ENCODE measurements at regions not wholly inside any gene's neighbourhood (a gene's known extent, or its start where the extent isn't known, plus 50 kb on each side); places are given as distances from the start of the nearest gene placed in this dataset.

GRCh38 chr1:220956501-220957232 lies 77.4 kb downstream of the HLX start:
- Histone ChIP-seq H4K20me1 (ENCODE audit: control insufficient read depth, insufficient read depth) (no peaks in the 10 kb centered on the region), H3K27me3 (replicated peaks in 1 of 2; ENCODE audit: control insufficient read depth in 2 of 2, insufficient read depth in 2 of 2, low read length in 1 of 2) (no peaks in the 10 kb centered on the region), H3K36me3 (ENCODE audit: control insufficient read depth in 2 of 2, insufficient read depth in 2 of 2, low read length in 1 of 2) (no peaks in the 10 kb centered on the region), H3K4me2 (ENCODE audit: control insufficient read depth, insufficient read depth) (no peak overlapping the region), H3K27ac (ENCODE audit: control insufficient read depth, insufficient read depth) (no peak overlapping the region), H3K4me3 (no peak overlapping the region), H3K4me1 (ENCODE audit: control insufficient read depth, insufficient read depth, low read length) (no peaks in the 10 kb centered on the region), H3K9me3 (replicated peaks; ENCODE audit: control insufficient read depth, insufficient read depth, low read length) (no peaks in the 10 kb centered on the region), H2AFZ (ENCODE audit: control insufficient read depth, low read depth, low read length) (no peak overlapping the region), H3K9ac (ENCODE audit: control insufficient read depth, insufficient read depth, low read length) (no peak overlapping the region), H3K79me2 (ENCODE audit: control insufficient read depth, insufficient read depth, low read length) (no peaks in the 10 kb centered on the region)
- no peak for ATAC-seq
- intact Hi-C loops (cut with micrococcal nuclease; ENCODE audit: unreplicated experiment): no loop called here
- no peak for DNase-seq (ENCODE audit: low read depth, low spot score)
- no peak for FAIRE-seq
- BruUV-seq (replicated peaks): no TSS peak
- ChIA-PET RAD21 (ENCODE audit: unreplicated experiment) (interaction anchor here (0.7 kb wide), 3 partner anchors 106 to 207 kb away, joined by 3 to 4 read pairs (median 4); no protein-coding TSS in a partner anchor), CTCF (interaction anchor here (0.7 kb wide), 2 partner anchors 8 to 1140 kb away, joined by 3 read pairs; no protein-coding TSS in a partner anchor), SMC1A (ENCODE audit: uncharacterized antibody, unreplicated experiment) (interaction anchor here (0.7 to 0.9 kb wide), 2 partner anchors 107 to 515 kb away, joined by 3 read pairs; no protein-coding TSS in a partner anchor), POLR2A (interaction anchor here (0.6 to 0.7 kb wide), 3 partner anchors 40 to 223 kb away, joined by 3 to 7 read pairs (median 6); no protein-coding TSS in a partner anchor)
- in situ Hi-C loops (cut with MboI): no loop called here
- 19% methylated on average over 2 of the region's 2 CpGs for WGBS (ENCODE audit: insufficient coverage, insufficient replicate concordance, low lambda C conversion rate, missing lambda C conversion rate)
- TF ChIP-seq E2F4 (IDR thresholded peaks at IDR 0.05; ENCODE audit: low read depth, low read length) (no peak), CBX3 (IDR thresholded peaks at IDR 0.05; ENCODE audit: borderline replicate concordance, low read depth) (no peak), ATF7 (IDR thresholded peaks at IDR 0.05; ENCODE audit: low read depth) (no peak), HDAC6 (IDR thresholded peaks at IDR 0.05; ENCODE audit: unreplicated experiment) (no peak), USF1 (IDR thresholded peaks at IDR 0.05; ENCODE audit: borderline replicate concordance, extremely low read length, insufficient read depth, low read depth, low read length) (no peak), ZNF384 (IDR thresholded peaks at IDR 0.05; ENCODE audit: borderline replicate concordance, low read depth, low read length) (no peak), MYB (IDR thresholded peaks at IDR 0.05; ENCODE audit: borderline replicate concordance, low read depth, low read length) (no peak), IRF4 (IDR thresholded peaks at IDR 0.05; ENCODE audit: low read depth, low read length) (no peak), EP300 (IDR thresholded peaks at IDR 0.05; ENCODE audit: borderline replicate concordance in 1 of 2, control insufficient read depth in 1 of 2, low read depth in 2 of 2, low read length in 2 of 2) (no peak), GABPA (IDR thresholded peaks at IDR 0.05; ENCODE audit: low read depth) (no peak)
- TF ChIP-seq, protein P1, sequence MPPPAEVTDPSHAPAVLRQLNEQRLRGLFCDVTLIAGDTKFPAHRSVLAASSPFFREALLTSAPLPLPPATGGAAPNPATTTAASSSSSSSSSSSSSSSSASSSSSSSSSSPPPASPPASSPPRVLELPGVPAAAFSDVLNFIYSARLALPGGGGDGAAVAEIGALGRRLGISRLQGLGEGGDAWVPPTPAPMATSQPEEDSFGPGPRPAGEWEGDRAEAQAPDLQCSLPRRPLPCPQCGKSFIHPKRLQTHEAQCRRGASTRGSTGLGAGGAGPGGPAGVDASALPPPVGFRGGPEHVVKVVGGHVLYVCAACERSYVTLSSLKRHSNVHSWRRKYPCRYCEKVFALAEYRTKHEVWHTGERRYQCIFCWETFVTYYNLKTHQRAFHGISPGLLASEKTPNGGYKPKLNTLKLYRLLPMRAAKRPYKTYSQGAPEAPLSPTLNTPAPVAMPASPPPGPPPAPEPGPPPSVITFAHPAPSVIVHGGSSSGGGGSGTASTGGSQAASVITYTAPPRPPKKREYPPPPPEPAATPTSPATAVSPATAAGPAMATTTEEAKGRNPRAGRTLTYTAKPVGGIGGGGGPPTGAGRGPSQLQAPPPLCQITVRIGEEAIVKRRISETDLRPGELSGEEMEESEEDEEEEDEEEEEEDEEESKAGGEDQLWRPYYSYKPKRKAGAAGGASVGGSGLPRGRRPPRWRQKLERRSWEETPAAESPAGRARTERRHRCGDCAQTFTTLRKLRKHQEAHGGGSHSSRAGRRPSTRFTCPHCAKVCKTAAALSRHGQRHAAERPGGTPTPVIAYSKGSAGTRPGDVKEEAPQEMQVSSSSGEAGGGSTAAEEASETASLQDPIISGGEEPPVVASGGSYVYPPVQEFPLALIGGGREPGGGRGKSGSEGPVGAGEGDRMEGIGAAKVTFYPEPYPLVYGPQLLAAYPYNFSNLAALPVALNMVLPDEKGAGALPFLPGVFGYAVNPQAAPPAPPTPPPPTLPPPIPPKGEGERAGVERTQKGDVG (CRISPR knock-in tag; IDR thresholded peaks at IDR 0.05): no peak
- TF ChIP-seq, protein P2, sequence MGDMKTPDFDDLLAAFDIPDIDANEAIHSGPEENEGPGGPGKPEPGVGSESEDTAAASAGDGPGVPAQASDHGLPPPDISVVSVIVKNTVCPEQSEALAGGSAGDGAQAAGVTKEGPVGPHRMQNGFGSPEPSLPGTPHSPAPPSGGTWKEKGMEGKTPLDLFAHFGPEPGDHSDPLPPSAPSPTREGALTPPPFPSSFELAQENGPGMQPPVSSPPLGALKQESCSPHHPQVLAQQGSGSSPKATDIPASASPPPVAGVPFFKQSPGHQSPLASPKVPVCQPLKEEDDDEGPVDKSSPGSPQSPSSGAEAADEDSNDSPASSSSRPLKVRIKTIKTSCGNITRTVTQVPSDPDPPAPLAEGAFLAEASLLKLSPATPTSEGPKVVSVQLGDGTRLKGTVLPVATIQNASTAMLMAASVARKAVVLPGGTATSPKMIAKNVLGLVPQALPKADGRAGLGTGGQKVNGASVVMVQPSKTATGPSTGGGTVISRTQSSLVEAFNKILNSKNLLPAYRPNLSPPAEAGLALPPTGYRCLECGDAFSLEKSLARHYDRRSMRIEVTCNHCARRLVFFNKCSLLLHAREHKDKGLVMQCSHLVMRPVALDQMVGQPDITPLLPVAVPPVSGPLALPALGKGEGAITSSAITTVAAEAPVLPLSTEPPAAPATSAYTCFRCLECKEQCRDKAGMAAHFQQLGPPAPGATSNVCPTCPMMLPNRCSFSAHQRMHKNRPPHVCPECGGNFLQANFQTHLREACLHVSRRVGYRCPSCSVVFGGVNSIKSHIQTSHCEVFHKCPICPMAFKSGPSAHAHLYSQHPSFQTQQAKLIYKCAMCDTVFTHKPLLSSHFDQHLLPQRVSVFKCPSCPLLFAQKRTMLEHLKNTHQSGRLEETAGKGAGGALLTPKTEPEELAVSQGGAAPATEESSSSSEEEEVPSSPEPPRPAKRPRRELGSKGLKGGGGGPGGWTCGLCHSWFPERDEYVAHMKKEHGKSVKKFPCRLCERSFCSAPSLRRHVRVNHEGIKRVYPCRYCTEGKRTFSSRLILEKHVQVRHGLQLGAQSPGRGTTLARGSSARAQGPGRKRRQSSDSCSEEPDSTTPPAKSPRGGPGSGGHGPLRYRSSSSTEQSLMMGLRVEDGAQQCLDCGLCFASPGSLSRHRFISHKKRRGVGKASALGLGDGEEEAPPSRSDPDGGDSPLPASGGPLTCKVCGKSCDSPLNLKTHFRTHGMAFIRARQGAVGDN (IDR thresholded peaks at IDR 0.05): no peak
